Activated CD4-positive, alpha-beta T cell treated with anti-CD3 and anti-CD28 coated beads for 4 hours (primary cell): ENCODE measurements at regions not wholly inside any gene's neighbourhood (a gene's known extent, or its start where the extent isn't known, plus 50 kb on each side); places are given as distances from the start of the nearest gene placed in this dataset.
"Not testable (repeated sequence)": the region's sequence is repeated elsewhere in the genome, so short reads cannot be mapped to it uniquely, and the experiment has no call there.

ENCODE experiments used
- DNase-seq, 2 donors: peaks; one replicate each; pipeline ENCODE4 v3.0.0-alpha.2; 2020

- DNase-seq: no peak
These were observed 313.6 kb downstream of the TBC1D32 start for GRCh38 chr6:121020656-121021055.

- DNase-seq: no peak
These were observed 325.7 kb downstream of the TBC1D32 start for GRCh38 chr6:121008553-121008952.

GRCh38 chr6:121006024-121006423 lies 328.3 kb downstream of the TBC1D32 start:
- no peak for DNase-seq

- no peak for DNase-seq
These were observed 333.9 kb downstream of the TBC1D32 start for GRCh38 chr6:121000381-121000780.

- no peak for DNase-seq
These were observed 337.9 kb downstream of the TBC1D32 start for GRCh38 chr6:120996340-120996739.

GRCh38 chr6:120994573-120994967 lies 339.7 kb downstream of the TBC1D32 start:
- no peak for DNase-seq

GRCh38 chr6:120993929-120994572 lies 340.2 kb downstream of the TBC1D32 start:
- DNase-seq: no peak

GRCh38 chr6:120992257-120992656 lies 342.0 kb downstream of the TBC1D32 start:
- no peak for DNase-seq

GRCh38 chr6:120990866-120991265 lies 343.4 kb downstream of the TBC1D32 start:
- DNase-seq: no peak

GRCh38 chr6:120981835-120982234 lies 352.4 kb downstream of the TBC1D32 start:
- no peak for DNase-seq

GRCh38 chr6:120966321-120966720 lies 368.0 kb downstream of the TBC1D32 start:
- no peak for DNase-seq

GRCh38 chr6:120965814-120966213 lies 368.5 kb downstream of the TBC1D32 start:
- DNase-seq: no peak

GRCh38 chr6:120960761-120961160 lies 373.5 kb downstream of the TBC1D32 start:
- no peak for DNase-seq

GRCh38 chr6:120954111-120954510 lies 380.2 kb downstream of the TBC1D32 start:
- no peak for DNase-seq

- DNase-seq: no peak
These were observed 383.0 kb downstream of the TBC1D32 start for GRCh38 chr6:120951258-120951657.

GRCh38 chr6:120947111-120947510 lies 387.2 kb downstream of the TBC1D32 start:
- DNase-seq: no peak

- DNase-seq: no peak
These were observed 388.2 kb downstream of the TBC1D32 start for GRCh38 chr6:120945905-120946594.

- DNase-seq: no peak
These were observed 395.3 kb downstream of the TBC1D32 start for GRCh38 chr6:120938876-120939472.

- no peak for DNase-seq
These were observed 396.0 kb downstream of the TBC1D32 start for GRCh38 chr6:120938164-120938875.

- no peak for DNase-seq
These were observed 398.4 kb downstream of the TBC1D32 start for GRCh38 chr6:120935908-120936307.

- no peak for DNase-seq
These were observed 399.3 kb downstream of the TBC1D32 start for GRCh38 chr6:120935016-120935415.

- not testable (repeated sequence) for DNase-seq
These were observed 402.6 kb downstream of the TBC1D32 start for GRCh38 chr6:120931520-120932180.

- DNase-seq: not testable (repeated sequence)
These were observed 403.8 kb downstream of the TBC1D32 start for GRCh38 chr6:120930500-120930899.
